H1 (cell line): ENCODE measurements at regions not wholly inside any gene's neighbourhood (a gene's known extent, or its start where the extent isn't known, plus 50 kb on each side); places are given as distances from the start of the nearest gene placed in this dataset.

Experiments
- TF ChIP-seq, protein P1 (sequence below): IDR thresholded peaks from 2 replicates; pipeline ENCODE4 v1.6.1; 2011; ENCODE audit warnings: low read length, improper control_type of control experiment

GRCh38 chr14:48560421-48560820, 885.0 kb upstream of the MDGA2 start (continued):
- TF ChIP-seq, protein P1, sequence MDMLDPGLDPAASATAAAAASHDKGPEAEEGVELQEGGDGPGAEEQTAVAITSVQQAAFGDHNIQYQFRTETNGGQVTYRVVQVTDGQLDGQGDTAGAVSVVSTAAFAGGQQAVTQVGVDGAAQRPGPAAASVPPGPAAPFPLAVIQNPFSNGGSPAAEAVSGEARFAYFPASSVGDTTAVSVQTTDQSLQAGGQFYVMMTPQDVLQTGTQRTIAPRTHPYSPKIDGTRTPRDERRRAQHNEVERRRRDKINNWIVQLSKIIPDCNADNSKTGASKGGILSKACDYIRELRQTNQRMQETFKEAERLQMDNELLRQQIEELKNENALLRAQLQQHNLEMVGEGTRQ: no peak
